Liver (tissue), 8 donors: ENCODE measurements at regions not wholly inside any gene's neighbourhood (a gene's known extent, or its start where the extent isn't known, plus 50 kb on each side); places are given as distances from the start of the nearest gene placed in this dataset.

Experiments used
- DNase-seq: peaks from one replicate; pipeline ENCODE4 v3.0.0-alpha.2; 2017; ENCODE audit warnings: low spot score
- H3K27ac ChIP-seq, 2 donors: one replicate each; pipeline ENCODE4 v1.7.0; 2013; ENCODE audit warnings: inconsistent platforms in 2 of 2, low read length in 2 of 2, control low read depth in 1 of 2, low read depth in 1 of 2, mild to moderate bottlenecking in 1 of 2
- H3K27me3 ChIP-seq, 4 donors: one replicate each; pipeline versions ENCODE4 v1.6.1 to v1.7.0; 2013; ENCODE audit warnings: low read length in 3 of 4, inconsistent platforms in 1 of 4, mild to moderate bottlenecking in 1 of 4, moderate library complexity in 1 of 4; ENCODE audit not compliant: control insufficient read depth in 4 of 4, insufficient read depth in 4 of 4
- H3K36me3 ChIP-seq, 4 donors: one replicate each; pipeline versions ENCODE4 v1.6.1 to v1.7.0; 2013; ENCODE audit warnings: low read length in 3 of 4, mild to moderate bottlenecking in 3 of 4, low read depth in 1 of 4, moderate library complexity in 1 of 4; ENCODE audit not compliant: control insufficient read depth in 4 of 4, insufficient read depth in 3 of 4
- H3K4me1 ChIP-seq, 4 donors: one replicate each; pipeline versions ENCODE4 v1.6.1 to v1.7.0; 2013; ENCODE audit warnings: low read length in 3 of 4, mild to moderate bottlenecking in 3 of 4, moderate library complexity in 1 of 4; ENCODE audit not compliant: control insufficient read depth in 4 of 4, insufficient read depth in 4 of 4
- H3K4me3 ChIP-seq, 3 donors: one replicate each; pipeline versions ENCODE4 v1.6.1 to v1.7.0; 2013; ENCODE audit warnings: low read length in 3 of 3, control low read depth in 1 of 3, low read depth in 1 of 3, mild to moderate bottlenecking in 1 of 3
- H3K9ac ChIP-seq, 2 donors: one replicate each; pipeline ENCODE4 v1.7.0; 2013; ENCODE audit warnings: low read length in 2 of 2, mild to moderate bottlenecking in 2 of 2, moderate library complexity in 2 of 2, control low read depth in 1 of 2, low read depth in 1 of 2
- H3K9me3 ChIP-seq, 4 donors: one replicate each; pipeline versions ENCODE4 v1.6.1 to v1.7.0; 2013; ENCODE audit warnings: low read length in 3 of 4; ENCODE audit not compliant: control insufficient read depth in 4 of 4
- CTCF ChIP-seq: fragments of 150-350 bp; IDR thresholded peaks from 2 replicates; pipeline ENCODE4 v1.5.1; 2017; ENCODE audit warnings: improper control_type of control experiment, low read depth, low read length; ENCODE audit not compliant: missing input control
- EGR1 ChIP-seq, 2 donors: IDR thresholded peaks; 2 replicates each; pipeline ENCODE4 v1.6.1; 2016 to 2018; ENCODE audit warnings: antibody characterized with exemption in 2 of 2, low read depth in 2 of 2
- FOXA1 ChIP-seq: IDR thresholded peaks from 2 replicates; pipeline ENCODE4 v1.6.1; 2016; ENCODE audit warnings: antibody characterized with exemption
- GABPA ChIP-seq, 2 donors: IDR thresholded peaks in 1 of 2; conservative IDR thresholded peaks in 1 of 2; 2 replicates each; pipeline ENCODE4 v1.6.1; 2016; ENCODE audit warnings: antibody characterized with exemption in 2 of 2, mild to moderate bottlenecking in 1 of 2, moderate library complexity in 1 of 2
- HNF4G ChIP-seq: IDR thresholded peaks from 2 replicates; pipeline ENCODE4 v1.6.1; 2016; ENCODE audit warnings: antibody characterized with exemption
- JUND ChIP-seq, 2 donors: IDR thresholded peaks; 2 replicates each; pipeline ENCODE4 v1.6.1; 2016; ENCODE audit warnings: antibody characterized with exemption in 2 of 2
- MAX ChIP-seq: IDR thresholded peaks from 2 replicates; pipeline ENCODE4 v1.6.1; 2016; ENCODE audit warnings: antibody characterized with exemption
- NR2F2 ChIP-seq: IDR thresholded peaks from 2 replicates; pipeline ENCODE4 v1.6.1; 2016; ENCODE audit warnings: antibody characterized with exemption
- RAD21 ChIP-seq, 2 donors: IDR thresholded peaks; 2 replicates each; pipeline ENCODE4 v1.6.1; 2016; ENCODE audit warnings: antibody characterized with exemption in 2 of 2, mild to moderate bottlenecking in 2 of 2
- RXRA ChIP-seq, 2 donors: IDR thresholded peaks; 2 replicates each; pipeline ENCODE4 v1.6.1; 2017 to 2018; ENCODE audit warnings: antibody characterized with exemption in 2 of 2, mild to moderate bottlenecking in 1 of 2
- SP1 ChIP-seq: IDR thresholded peaks from 2 replicates; pipeline ENCODE4 v1.6.1; 2018; ENCODE audit warnings: antibody characterized with exemption, mild to moderate bottlenecking
- TAF1 ChIP-seq: conservative IDR thresholded peaks from 2 replicates; pipeline ENCODE4 v1.6.1; 2016; ENCODE audit warnings: antibody characterized with exemption, mild to moderate bottlenecking
- YY1 ChIP-seq: IDR thresholded peaks from 2 replicates; pipeline ENCODE4 v1.6.1; 2016; ENCODE audit warnings: antibody characterized with exemption, mild to moderate bottlenecking
- WGBS: extraction: QIAGEN DNeasy Blood & Tissue Kit; methylation state at CpG from one replicate; pipeline ENCODE4 v1.1.7; 2013; 5-methylcytosine and 5-hydroxymethylcytosine counted together
- TF ChIP-seq, protein P1 (sequence below): IDR thresholded peaks from 2 replicates; pipeline ENCODE4 v1.6.1; 2016; ENCODE audit warnings: antibody characterized with exemption, mild to moderate bottlenecking
- TF ChIP-seq, protein P2 (sequence below): IDR thresholded peaks from 2 replicates; pipeline ENCODE4 v1.6.1; 2016; ENCODE audit warnings: antibody characterized with exemption
- TF ChIP-seq, protein P3 (sequence below): IDR thresholded peaks from 2 replicates; pipeline ENCODE4 v1.6.1; 2016; ENCODE audit warnings: antibody characterized with exemption
- donor health status: healthy.
- donor health status: healthy.
- donor health status: healthy.
- donor health status: healthy.
- donor health status: healthy.

DNA sequence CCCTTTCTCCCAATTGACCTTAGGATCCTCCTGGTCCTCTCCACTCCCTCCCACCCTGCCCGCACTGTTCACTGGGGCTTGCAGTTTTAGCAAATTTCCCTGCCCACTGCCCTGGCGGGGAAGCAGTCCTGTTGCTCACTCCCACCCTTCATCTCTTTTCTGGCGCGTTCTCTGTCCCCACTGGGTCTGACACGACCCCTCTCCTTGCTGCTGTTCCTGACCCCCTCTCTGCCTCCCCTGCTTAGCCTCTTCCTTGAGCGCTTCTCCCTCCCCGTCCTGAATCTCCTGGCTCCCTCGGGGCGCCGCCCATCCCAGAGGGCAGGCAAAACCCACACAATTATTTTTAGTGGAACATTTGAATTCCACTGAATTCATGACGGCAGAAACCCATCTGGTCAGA is 1796.4 kb downstream of the TP53TG3F start:
- Histone ChIP-seq H3K4me1 (no peaks in the 10 kb centered on the region), H3K27me3 (no peaks in the 10 kb centered on the region), H3K27ac (no peak overlapping the region), H3K36me3 (no peaks in the 10 kb centered on the region), H3K9me3 (peaks cover 0 to 3% (median 1%) of the 10 kb centered on the region in 4 donors), H3K9ac (no peak overlapping the region), H3K4me3 (no peak overlapping the region)
- 39% methylated on average over 11 of the region's 11 CpGs for WGBS
- no peak for DNase-seq
- TF ChIP-seq, protein P1, sequence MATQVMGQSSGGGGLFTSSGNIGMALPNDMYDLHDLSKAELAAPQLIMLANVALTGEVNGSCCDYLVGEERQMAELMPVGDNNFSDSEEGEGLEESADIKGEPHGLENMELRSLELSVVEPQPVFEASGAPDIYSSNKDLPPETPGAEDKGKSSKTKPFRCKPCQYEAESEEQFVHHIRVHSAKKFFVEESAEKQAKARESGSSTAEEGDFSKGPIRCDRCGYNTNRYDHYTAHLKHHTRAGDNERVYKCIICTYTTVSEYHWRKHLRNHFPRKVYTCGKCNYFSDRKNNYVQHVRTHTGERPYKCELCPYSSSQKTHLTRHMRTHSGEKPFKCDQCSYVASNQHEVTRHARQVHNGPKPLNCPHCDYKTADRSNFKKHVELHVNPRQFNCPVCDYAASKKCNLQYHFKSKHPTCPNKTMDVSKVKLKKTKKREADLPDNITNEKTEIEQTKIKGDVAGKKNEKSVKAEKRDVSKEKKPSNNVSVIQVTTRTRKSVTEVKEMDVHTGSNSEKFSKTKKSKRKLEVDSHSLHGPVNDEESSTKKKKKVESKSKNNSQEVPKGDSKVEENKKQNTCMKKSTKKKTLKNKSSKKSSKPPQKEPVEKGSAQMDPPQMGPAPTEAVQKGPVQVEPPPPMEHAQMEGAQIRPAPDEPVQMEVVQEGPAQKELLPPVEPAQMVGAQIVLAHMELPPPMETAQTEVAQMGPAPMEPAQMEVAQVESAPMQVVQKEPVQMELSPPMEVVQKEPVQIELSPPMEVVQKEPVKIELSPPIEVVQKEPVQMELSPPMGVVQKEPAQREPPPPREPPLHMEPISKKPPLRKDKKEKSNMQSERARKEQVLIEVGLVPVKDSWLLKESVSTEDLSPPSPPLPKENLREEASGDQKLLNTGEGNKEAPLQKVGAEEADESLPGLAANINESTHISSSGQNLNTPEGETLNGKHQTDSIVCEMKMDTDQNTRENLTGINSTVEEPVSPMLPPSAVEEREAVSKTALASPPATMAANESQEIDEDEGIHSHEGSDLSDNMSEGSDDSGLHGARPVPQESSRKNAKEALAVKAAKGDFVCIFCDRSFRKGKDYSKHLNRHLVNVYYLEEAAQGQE = no peak
- TF ChIP-seq MAX = no peak

DNA sequence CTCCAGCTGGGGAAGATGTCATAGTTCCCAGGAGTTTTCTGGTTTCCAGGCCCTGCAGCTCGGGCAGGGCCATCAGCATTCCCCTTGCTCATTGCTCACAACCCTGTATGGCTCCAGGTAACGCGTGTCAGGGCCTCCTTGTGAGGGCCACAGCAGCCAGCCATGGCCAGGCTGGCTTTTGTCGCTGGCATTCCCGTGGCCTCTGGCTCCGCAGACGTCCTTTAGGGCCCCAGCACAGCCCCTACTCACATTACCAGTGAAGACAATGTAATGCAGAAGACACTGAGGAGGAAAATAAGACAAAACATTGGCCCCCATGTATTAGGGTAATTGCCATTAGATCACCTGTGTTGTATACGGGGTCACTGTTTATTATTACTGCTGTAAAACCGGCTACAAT is 1799.0 kb downstream of the TP53TG3F start:
- H3K9me3 ChIP-seq = peaks cover 0 to 3% (median 0%) of the 10 kb centered on the region in 4 donors
- no peaks in the 10 kb centered on the region for H3K4me1 ChIP-seq
- H3K27ac ChIP-seq = no peak overlapping the region
- TF ChIP-seq JUND (IDR thresholded peaks at IDR 0.05) = no peak
- no peak for TF ChIP-seq TAF1
- TF ChIP-seq YY1 = no peak
- TF ChIP-seq CTCF = no peak
- no peak for TF ChIP-seq HNF4G
- no peak for TF ChIP-seq EGR1 (IDR thresholded peaks at IDR 0.05; ENCODE audit: low read depth in 2 of 2)
- TF ChIP-seq MAX = no peak
- no peak for TF ChIP-seq GABPA (IDR thresholded peaks at IDR 0.05 in 1 of 2, conservative IDR thresholded peaks at IDR 0.05 in 1 of 2)
- no peak for TF ChIP-seq RAD21 (IDR thresholded peaks at IDR 0.05)
- TF ChIP-seq FOXA1 = no peak
- no peak for TF ChIP-seq NR2F2
- TF ChIP-seq, protein P2, sequence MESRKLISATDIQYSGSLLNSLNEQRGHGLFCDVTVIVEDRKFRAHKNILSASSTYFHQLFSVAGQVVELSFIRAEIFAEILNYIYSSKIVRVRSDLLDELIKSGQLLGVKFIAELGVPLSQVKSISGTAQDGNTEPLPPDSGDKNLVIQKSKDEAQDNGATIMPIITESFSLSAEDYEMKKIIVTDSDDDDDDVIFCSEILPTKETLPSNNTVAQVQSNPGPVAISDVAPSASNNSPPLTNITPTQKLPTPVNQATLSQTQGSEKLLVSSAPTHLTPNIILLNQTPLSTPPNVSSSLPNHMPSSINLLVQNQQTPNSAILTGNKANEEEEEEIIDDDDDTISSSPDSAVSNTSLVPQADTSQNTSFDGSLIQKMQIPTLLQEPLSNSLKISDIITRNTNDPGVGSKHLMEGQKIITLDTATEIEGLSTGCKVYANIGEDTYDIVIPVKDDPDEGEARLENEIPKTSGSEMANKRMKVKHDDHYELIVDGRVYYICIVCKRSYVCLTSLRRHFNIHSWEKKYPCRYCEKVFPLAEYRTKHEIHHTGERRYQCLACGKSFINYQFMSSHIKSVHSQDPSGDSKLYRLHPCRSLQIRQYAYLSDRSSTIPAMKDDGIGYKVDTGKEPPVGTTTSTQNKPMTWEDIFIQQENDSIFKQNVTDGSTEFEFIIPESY = no peak
- TF ChIP-seq SP1 = no peak
- TF ChIP-seq, protein P1 = no peak
- TF ChIP-seq, protein P3, sequence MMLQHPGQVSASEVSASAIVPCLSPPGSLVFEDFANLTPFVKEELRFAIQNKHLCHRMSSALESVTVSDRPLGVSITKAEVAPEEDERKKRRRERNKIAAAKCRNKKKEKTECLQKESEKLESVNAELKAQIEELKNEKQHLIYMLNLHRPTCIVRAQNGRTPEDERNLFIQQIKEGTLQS = no peak
- TF ChIP-seq RXRA (IDR thresholded peaks at IDR 0.05) = no peak
- no peaks in the 10 kb centered on the region for H3K36me3 ChIP-seq
- no peak overlapping the region for H3K9ac ChIP-seq
- no peak for DNase-seq
- no peak overlapping the region for H3K4me3 ChIP-seq
- H3K27me3 ChIP-seq = no peaks in the 10 kb centered on the region
- 57% methylated on average over 9 of the region's 9 CpGs for WGBS
